IMR-90 (cell line): ENCODE measurements at regions not wholly inside any gene's neighbourhood (a gene's known extent, or its start where the extent isn't known, plus 50 kb on each side); places are given as distances from the start of the nearest gene placed in this dataset.

Source experiments
- ATAC-seq: fragments of 200-7000 bp; cut with Tn5 transposase; 2 replicates; pipeline ENCODE4 v1.9.1; 2020; ENCODE audit warnings: low read depth, mild to moderate bottlenecking, moderate library complexity
- BruUV-seq: library from RNA; stranded (reverse); fragments of 400-500 nt; replicated peaks from 2 replicates; lab custom pipeline; 2021; lab: Mats Ljungman, UMichigan
- CTCF ChIA-PET: fragments of 300-600 bp; formaldehyde crosslinking; extraction: SDS; loops from one replicate; lab custom pipeline; 2021; ENCODE audit warnings: antibody characterized with exemption; lab: Yijun Ruan, JAX
- POLR2A ChIA-PET: fragments of 300-600 bp; sonication (Branson Sonifier 250); formaldehyde crosslinking; loops from one replicate; lab custom pipeline; 2022; ENCODE audit warnings: antibody characterized with exemption; ENCODE audit not compliant: unreplicated experiment; lab: Charles Lee
- DNase-seq: peaks from one replicate; pipeline ENCODE4 v3.0.0; 2013
- H2AFZ ChIP-seq: replicated peaks from 2 replicates; pipeline ENCODE3; 2013; ENCODE audit warnings: low read length, mild to moderate bottlenecking; ENCODE audit not compliant: poor library complexity
- H2AK5ac ChIP-seq: 2 replicates; pipeline ENCODE4 v1.6.1; 2013; ENCODE audit warnings: low read depth, low read length, inconsistent platforms
- H2AK9ac ChIP-seq: replicated peaks from 2 replicates; pipeline ENCODE3; 2013; ENCODE audit warnings: mild to moderate bottlenecking, low read depth, low read length, moderate library complexity; ENCODE audit not compliant: poor library complexity
- H2BK120ac ChIP-seq: 2 replicates; pipeline ENCODE4 v1.6.1; 2013; ENCODE audit warnings: low read depth, low read length, inconsistent platforms
- H2BK15ac ChIP-seq: 3 replicates; pipeline ENCODE4 v1.6.1; 2013; ENCODE audit warnings: low read depth, low read length, inconsistent platforms
- H2BK20ac ChIP-seq: 2 replicates; pipeline ENCODE4 v1.6.1; 2013; ENCODE audit warnings: low read depth, mild to moderate bottlenecking, inconsistent platforms, low read length, moderate library complexity
- H2BK5ac ChIP-seq: 2 replicates; pipeline ENCODE4 v1.6.1; 2013; ENCODE audit warnings: mild to moderate bottlenecking, low read depth, low read length, inconsistent platforms; ENCODE audit not compliant: poor library complexity, severe bottlenecking
- H3K14ac ChIP-seq: replicated peaks from 2 replicates; pipeline ENCODE4 v1.6.1; 2013; ENCODE audit warnings: low read depth, low read length, inconsistent platforms
- H3K18ac ChIP-seq: 2 replicates; pipeline ENCODE4 v1.6.1; 2013; ENCODE audit warnings: low read depth, low read length, control low read depth
- H3K23ac ChIP-seq: 2 replicates; pipeline ENCODE4 v1.6.1; 2013; ENCODE audit warnings: low read depth, low read length, inconsistent platforms
- H3K27ac ChIP-seq: 2 replicates; pipeline ENCODE4 v1.5.1; 2013; ENCODE audit warnings: mild to moderate bottlenecking, control low read depth, low read length; ENCODE audit not compliant: insufficient read depth
- H3K27me3 ChIP-seq: 2 replicates; pipeline ENCODE4 v1.6.1; 2013; ENCODE audit warnings: low read length; ENCODE audit not compliant: control insufficient read depth, insufficient read depth
- H3K36me3 ChIP-seq: 2 replicates; pipeline ENCODE4 v1.6.1; 2013; ENCODE audit warnings: low read length, mixed read lengths; ENCODE audit not compliant: control insufficient read depth, insufficient read depth
- H3K4ac ChIP-seq: 2 replicates; pipeline ENCODE4 v1.6.1; 2013; ENCODE audit warnings: low read depth, low read length, inconsistent platforms
- H3K4me1 ChIP-seq: 2 replicates; pipeline ENCODE4 v1.6.1; 2013; ENCODE audit warnings: low read length, mixed read lengths; ENCODE audit not compliant: control insufficient read depth, insufficient read depth
- H3K4me2 ChIP-seq: 2 replicates; pipeline ENCODE4 v1.6.1; 2013; ENCODE audit warnings: low read depth, mild to moderate bottlenecking, control low read depth, low read length, moderate library complexity
- H3K4me3 ChIP-seq: 2 replicates; pipeline ENCODE4 v1.5.1; 2013; ENCODE audit warnings: low read depth, mild to moderate bottlenecking, control low read depth, low read length, moderate library complexity; ENCODE audit not compliant: insufficient read depth
- H3K56ac ChIP-seq: 2 replicates; pipeline ENCODE4 v1.6.1; 2013; ENCODE audit warnings: low read length, inconsistent platforms; ENCODE audit not compliant: insufficient read depth; ENCODE audit errors: extremely low read depth
- H3K79me1 ChIP-seq, 2 experiments: 2 replicates each; pipeline ENCODE4 v1.6.1; 2013; ENCODE audit warnings: low read length in 2 of 2, inconsistent platforms in 1 of 2, low read depth in 1 of 2
- H3K9ac ChIP-seq: 2 replicates; pipeline ENCODE4 v1.6.1; 2013; ENCODE audit warnings: low read depth, low read length, control low read depth
- H3K9me1 ChIP-seq: 2 replicates; pipeline ENCODE4 v1.6.1; 2013; ENCODE audit warnings: low read length, inconsistent platforms; ENCODE audit not compliant: insufficient read depth
- H3K9me3 ChIP-seq: 2 replicates; pipeline ENCODE4 v1.6.1; 2013; ENCODE audit warnings: low read length; ENCODE audit not compliant: control insufficient read depth, insufficient read depth
- H4K20me1 ChIP-seq: 2 replicates; pipeline ENCODE4 v1.6.1; 2013; ENCODE audit warnings: low read length, inconsistent platforms; ENCODE audit not compliant: insufficient read depth
- H4K5ac ChIP-seq: 2 replicates; pipeline ENCODE4 v1.6.1; 2013; ENCODE audit warnings: mild to moderate bottlenecking, low read depth, low read length, control low read depth
- H4K8ac ChIP-seq, 2 experiments: 2 replicates each; pipeline ENCODE4 v1.6.1; 2013; ENCODE audit warnings: low read depth in 2 of 2, low read length in 2 of 2, control low read depth in 1 of 2, inconsistent platforms in 1 of 2
- H4K91ac ChIP-seq: 2 replicates; pipeline ENCODE4 v1.6.1; 2013; ENCODE audit warnings: low read depth, low read length, inconsistent platforms; ENCODE audit not compliant: insufficient read depth
- BHLHE40 ChIP-seq: fragments of 150-350 bp; IDR thresholded peaks from 2 replicates; pipeline ENCODE4 v1.6.1; 2016; ENCODE audit warnings: mild to moderate bottlenecking, low read depth, low read length
- CHD1 ChIP-seq: IDR thresholded peaks from 2 replicates; pipeline ENCODE4 v1.6.1; 2012; ENCODE audit warnings: low read depth, low read length, improper control_type of control experiment
- MXI1 ChIP-seq: IDR thresholded peaks from 2 replicates; pipeline ENCODE4 v1.6.1; 2012; ENCODE audit warnings: low read depth, mild to moderate bottlenecking, low read length, moderate library complexity, borderline replicate concordance
- RAD21 ChIP-seq: IDR thresholded peaks from 2 replicates; pipeline ENCODE4 v1.6.1; 2012; ENCODE audit warnings: low read length, improper control_type of control experiment
- SMC3 ChIP-seq: fragments of 150-350 bp; IDR thresholded peaks from 2 replicates; pipeline ENCODE4 v1.6.1; 2016; ENCODE audit warnings: low read depth, mild to moderate bottlenecking, antibody characterized with exemption, low read length, moderate library complexity
- WGBS, 2 experiments: methylation state at CpG; one replicate each; pipeline versions ENCODE4 v1.1.5 to v1.1.7; 2013; ENCODE audit warnings: missing lambda C conversion rate in 2 of 2; ENCODE audit not compliant: insufficient read length in 1 of 2; ENCODE audit errors: extremely low coverage in 2 of 2; 5-methylcytosine and 5-hydroxymethylcytosine counted together
- dilution Hi-C: fragments of 300-500 bp; cut with HindIII; formaldehyde crosslinking; loops from one replicate; pipeline ENCODE4 v1.14.3; 2018; ENCODE audit warnings: low sequenced_read_pairs; ENCODE audit not compliant: unreplicated experiment
- in situ Hi-C: fragments of 300-500 bp; cut with MboI; formaldehyde crosslinking; loops from 3 replicates; pipeline ENCODE4 v1.14.3; 2019; ENCODE audit warnings: low sequenced_read_pairs, inconsistent platforms, mixed read lengths
- intact Hi-C: fragments of 100-400 bp; cut with micrococcal nuclease; formaldehyde crosslinking; loops from 2 replicates; pipeline ENCODE4 v1.10.0; 2022

- ATAC-seq (no peak), DNase-seq (no peak)
- Histone ChIP-seq H2BK20ac (no peak overlapping the region), H3K9me3 (no peaks in the 10 kb centered on the region; the same call in 1 of the 2 replicates), H2AK9ac (no peak overlapping the region), H2AFZ (no peak overlapping the region), H3K14ac (no peak overlapping the region), H3K36me3 (no peaks in the 10 kb centered on the region), H3K18ac (no peak overlapping the region), H3K9me1 (no peaks in the 10 kb centered on the region), H4K8ac (no peak overlapping the region), H3K9ac (no peak overlapping the region), H2BK5ac (no peak overlapping the region), H4K5ac (no peak overlapping the region), H2BK15ac (no peak overlapping the region), H3K4me2 (no peak overlapping the region), H3K4ac (no peak overlapping the region), H4K91ac (no peak overlapping the region), H2AK5ac (no peak overlapping the region), H3K4me3 (no peak overlapping the region), H3K79me1 (no peaks in the 10 kb centered on the region; a peak in 1 of 4 replicates), H3K4me1 (no peaks in the 10 kb centered on the region), H3K27me3 (no peaks in the 10 kb centered on the region), H4K20me1 (no peaks in the 10 kb centered on the region), H3K27ac (no peak overlapping the region), H3K56ac (no peak overlapping the region), H2BK120ac (no peak overlapping the region), H3K23ac (no peak overlapping the region)
- WGBS, 2 experiments, result 100% methylated on average over 1 of the region's 3 CpGs; no CpG with 5 or more reads in 1 of the 2 experiments
- POLR2A ChIA-PET, result no interaction called here
- BruUV-seq, result no TSS peak
- intact Hi-C loops (no loop called here), in situ Hi-C loops (no loop called here), dilution Hi-C loops (no loop called here)
- CTCF ChIA-PET, result no interaction called here
- TF ChIP-seq BHLHE40 (no peak), RAD21 (no peak), MXI1 (no peak), SMC3 (no peak), CHD1 (no peak)
Observed at GRCh38 chr3:111373239-111373638, 168.8 kb upstream of the CD96 start.
